Colonic mucosa (tissue), 4 donors: ENCODE measurements at regions not wholly inside any gene's neighbourhood (a gene's known extent, or its start where the extent isn't known, plus 50 kb on each side); places are given as distances from the start of the nearest gene placed in this dataset.

Experiments
- DNase-seq: peaks from one replicate; pipeline ENCODE4 v3.0.0-alpha.2; 2020
- H3K27ac ChIP-seq: fragments of 200-600 bp; one replicate; pipeline ENCODE4 v1.8.0; 2021
- H3K27me3 ChIP-seq: fragments of 200-600 bp; one replicate; pipeline ENCODE4 v1.8.0; 2021
- H3K36me3 ChIP-seq: fragments of 200-600 bp; one replicate; pipeline ENCODE4 v1.8.0; 2021
- H3K4me1 ChIP-seq: fragments of 200-600 bp; one replicate; pipeline ENCODE4 v1.8.0; 2021; ENCODE audit warnings: mild to moderate bottlenecking
- H3K4me3 ChIP-seq: fragments of 200-600 bp; one replicate; pipeline ENCODE4 v1.8.0; 2021
- H3K9ac ChIP-seq, 2 donors: one replicate each; pipeline ENCODE4 v1.7.0; 2013; ENCODE audit warnings: control low read depth in 2 of 2, low read depth in 2 of 2, low read length in 2 of 2
- H3K9me3 ChIP-seq: fragments of 200-600 bp; one replicate; pipeline ENCODE4 v1.8.0; 2021
- intact Hi-C: fragments of 100-400 bp; cut with DNase I; formaldehyde crosslinking; loops from one replicate; pipeline ENCODE4 v1.14.1; 2022
- TF ChIP-seq, protein P1 (sequence below): fragments of 200-600 bp; IDR thresholded peaks from one replicate; pipeline ENCODE4 v1.8.0; 2022; ENCODE audit warnings: antibody characterized with exemption, mild to moderate bottlenecking
- donor health status: healthy.
- donor health status: DM: no; HTN: no; CAD: no.
- donor health status: DM: no; HTN: no; CAD: no.

GRCh38 chrX:39133971-39134370 lies 332.7 kb downstream of the MID1IP1 start:
- DNase-seq, result no peak
- H3K36me3 ChIP-seq, result no peaks in the 10 kb centered on the region
- no peaks in the 10 kb centered on the region for H3K4me1 ChIP-seq
- no peak overlapping the region for H3K4me3 ChIP-seq
- H3K9me3 ChIP-seq, result no peaks in the 10 kb centered on the region
- H3K27me3 ChIP-seq, result no peaks in the 10 kb centered on the region
- intact Hi-C loops, result no loop called here
- TF ChIP-seq, protein P1, sequence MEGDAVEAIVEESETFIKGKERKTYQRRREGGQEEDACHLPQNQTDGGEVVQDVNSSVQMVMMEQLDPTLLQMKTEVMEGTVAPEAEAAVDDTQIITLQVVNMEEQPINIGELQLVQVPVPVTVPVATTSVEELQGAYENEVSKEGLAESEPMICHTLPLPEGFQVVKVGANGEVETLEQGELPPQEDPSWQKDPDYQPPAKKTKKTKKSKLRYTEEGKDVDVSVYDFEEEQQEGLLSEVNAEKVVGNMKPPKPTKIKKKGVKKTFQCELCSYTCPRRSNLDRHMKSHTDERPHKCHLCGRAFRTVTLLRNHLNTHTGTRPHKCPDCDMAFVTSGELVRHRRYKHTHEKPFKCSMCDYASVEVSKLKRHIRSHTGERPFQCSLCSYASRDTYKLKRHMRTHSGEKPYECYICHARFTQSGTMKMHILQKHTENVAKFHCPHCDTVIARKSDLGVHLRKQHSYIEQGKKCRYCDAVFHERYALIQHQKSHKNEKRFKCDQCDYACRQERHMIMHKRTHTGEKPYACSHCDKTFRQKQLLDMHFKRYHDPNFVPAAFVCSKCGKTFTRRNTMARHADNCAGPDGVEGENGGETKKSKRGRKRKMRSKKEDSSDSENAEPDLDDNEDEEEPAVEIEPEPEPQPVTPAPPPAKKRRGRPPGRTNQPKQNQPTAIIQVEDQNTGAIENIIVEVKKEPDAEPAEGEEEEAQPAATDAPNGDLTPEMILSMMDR, result no peak
- no peak overlapping the region for H3K27ac ChIP-seq
- H3K9ac ChIP-seq, result no peak overlapping the region

GRCh38 chrX:39137363-39137954 lies 336.2 kb downstream of the MID1IP1 start:
- no peaks in the 10 kb centered on the region for H3K9me3 ChIP-seq
- TF ChIP-seq, protein P1, result no peak
- DNase-seq, result no peak

GRCh38 chrX:39140581-39140980 lies 339.3 kb downstream of the MID1IP1 start:
- TF ChIP-seq, protein P1, result no peak
- no peaks in the 10 kb centered on the region for H3K4me1 ChIP-seq
- H3K9me3 ChIP-seq, result no peaks in the 10 kb centered on the region
- intact Hi-C loops, result no loop called here
- no peak overlapping the region for H3K4me3 ChIP-seq
- H3K36me3 ChIP-seq, result no peaks in the 10 kb centered on the region
- no peak overlapping the region for H3K9ac ChIP-seq
- no peaks in the 10 kb centered on the region for H3K27me3 ChIP-seq
- no peak for DNase-seq
- no peak overlapping the region for H3K27ac ChIP-seq

More at GRCh38 chrX:39137363-39137954, 336.2 kb downstream of the MID1IP1 start:
- Histone ChIP-seq H3K9ac (no peak overlapping the region), H3K36me3 (no peaks in the 10 kb centered on the region), H3K4me1 (no peaks in the 10 kb centered on the region), H3K4me3 (no peak overlapping the region), H3K27ac (no peak overlapping the region), H3K27me3 (no peaks in the 10 kb centered on the region)
- intact Hi-C loops, result loop anchor here (2.0 kb wide), 1 partner anchor 73 kb away; no protein-coding TSS in a partner anchor

DNA sequence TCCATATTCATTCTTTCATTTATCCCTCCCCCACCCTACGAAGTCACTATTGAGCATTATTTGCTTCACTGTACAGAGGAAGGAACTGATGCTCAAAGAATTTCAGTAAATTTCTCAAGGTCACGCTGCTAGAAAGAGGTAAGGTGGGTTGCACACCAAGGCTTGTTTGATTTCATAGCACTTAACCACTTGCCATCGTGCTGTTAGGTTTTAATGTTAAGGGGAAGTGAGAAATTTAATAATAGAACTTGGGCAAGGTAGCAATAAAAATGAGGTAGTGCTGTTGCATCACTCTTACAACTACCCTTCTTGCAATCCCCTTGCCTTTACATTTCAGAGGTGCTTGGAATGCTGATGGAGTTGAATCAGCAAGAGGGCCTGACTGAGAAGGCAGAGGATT lies 343.1 kb downstream of the MID1IP1 start:
- Histone ChIP-seq H3K9ac (no peak overlapping the region), H3K36me3 (no peaks in the 10 kb centered on the region), H3K4me3 (no peak overlapping the region), H3K9me3 (no peaks in the 10 kb centered on the region), H3K27ac (no peak overlapping the region), H3K27me3 (no peaks in the 10 kb centered on the region), H3K4me1 (no peaks in the 10 kb centered on the region)
- intact Hi-C loops, result no loop called here
- DNase-seq, result no peak
- TF ChIP-seq, protein P1, result no peak

DNA sequence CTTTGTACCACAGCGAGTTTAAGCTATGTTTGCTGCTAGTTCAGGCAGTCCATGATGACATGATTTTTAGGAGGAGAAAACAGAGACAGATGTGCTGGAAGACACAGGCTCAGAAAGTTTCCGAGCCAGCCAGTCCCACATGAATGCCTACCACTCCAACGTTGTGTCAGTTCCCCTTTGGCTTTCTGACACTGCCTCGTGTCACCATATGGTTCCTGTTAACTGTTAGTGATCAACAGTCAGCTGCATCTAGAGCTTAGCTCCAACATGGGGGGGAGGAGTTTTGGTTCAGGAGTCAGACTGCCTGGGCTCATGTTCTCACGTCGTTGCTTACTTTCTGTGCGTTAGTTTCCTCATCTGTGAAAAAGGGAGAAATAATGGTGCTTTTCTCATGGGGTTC lies 343.7 kb downstream of the MID1IP1 start:
- no peak overlapping the region for H3K9ac ChIP-seq

More for the DNA sequence above, 343.7 kb downstream of the MID1IP1 start:
- H3K9me3 ChIP-seq, result no peaks in the 10 kb centered on the region
- no peaks in the 10 kb centered on the region for H3K36me3 ChIP-seq
- H3K27me3 ChIP-seq, result no peaks in the 10 kb centered on the region
- no peak overlapping the region for H3K27ac ChIP-seq
- H3K4me1 ChIP-seq, result no peaks in the 10 kb centered on the region
- TF ChIP-seq, protein P1, result no peak
- intact Hi-C loops, result no loop called here
- no peak overlapping the region for H3K4me3 ChIP-seq
- no peak for DNase-seq
